GM12892 (cell line): ENCODE measurements at regions not wholly inside any gene's neighbourhood (a gene's known extent, or its start where the extent isn't known, plus 50 kb on each side); places are given as distances from the start of the nearest gene placed in this dataset.

ENCODE experiments used
- POLR2A ChIP-seq: IDR thresholded peaks from 2 replicates; pipeline ENCODE4 v1.6.1; 2011; ENCODE audit warnings: low read depth, low read length, control low read depth
- POLR2AphosphoS5 ChIP-seq: IDR thresholded peaks from 2 replicates; pipeline ENCODE4 v1.6.1; 2011; ENCODE audit warnings: low read depth, low read length, control low read depth

DNA sequence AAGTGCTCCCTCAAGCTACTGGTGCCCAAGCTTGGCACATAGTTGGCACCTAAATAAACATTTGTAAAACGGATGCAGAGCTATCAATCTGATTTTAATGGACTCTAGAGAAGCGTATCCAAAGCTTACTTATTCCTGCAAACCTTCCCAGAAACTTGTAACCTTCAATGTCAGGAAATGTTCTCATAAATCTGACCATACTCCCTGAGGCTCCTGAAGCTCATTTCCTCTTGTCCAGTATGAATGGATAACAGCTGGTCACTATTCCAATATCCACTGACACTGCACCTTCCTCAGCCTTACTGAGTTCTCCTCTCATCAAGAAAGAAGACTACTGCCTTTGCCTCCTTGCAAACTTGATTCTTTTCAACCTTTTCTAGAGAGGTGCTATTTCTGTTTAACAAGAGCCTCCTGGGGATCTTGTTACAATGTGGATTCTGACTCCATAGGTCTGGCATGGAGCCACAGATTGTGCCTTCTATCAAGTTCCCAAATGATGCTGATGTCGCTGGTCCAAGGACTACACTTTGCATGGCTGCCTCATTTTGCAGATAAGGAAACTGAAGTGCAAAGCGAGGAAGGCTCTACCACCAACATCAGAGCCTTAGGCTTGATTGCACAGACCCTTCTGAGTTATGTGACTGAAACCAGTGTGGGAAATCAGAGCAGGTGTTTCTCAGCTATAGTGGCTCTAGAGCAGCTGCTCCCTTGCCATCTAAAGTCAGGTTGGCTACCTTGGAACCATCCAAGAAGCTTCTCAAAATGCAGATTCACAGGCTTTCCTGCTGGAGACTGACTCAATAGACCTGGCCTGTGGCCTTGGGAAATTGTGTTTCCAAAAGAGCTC is 377.8 kb downstream of the SOX9 start:
- TF ChIP-seq POLR2A (no peak), POLR2AphosphoS5 (no peak)
